IPS-18c (cell line): ENCODE measurements at regions not wholly inside any gene's neighbourhood (a gene's known extent, or its start where the extent isn't known, plus 50 kb on each side); places are given as distances from the start of the nearest gene placed in this dataset.

ENCODE experiments used
- H3K4me3 ChIP-seq: 2 replicates; pipeline ENCODE4 v1.7.0; 2013; ENCODE audit warnings: low read depth, mild to moderate bottlenecking, low read length, moderate library complexity; ENCODE audit not compliant: insufficient read depth
- H3K9me3 ChIP-seq: one replicate; pipeline ENCODE4 v1.6.1; 2013; ENCODE audit warnings: mild to moderate bottlenecking, low read length, moderate library complexity; ENCODE audit not compliant: control insufficient read depth, insufficient read depth

DNA sequence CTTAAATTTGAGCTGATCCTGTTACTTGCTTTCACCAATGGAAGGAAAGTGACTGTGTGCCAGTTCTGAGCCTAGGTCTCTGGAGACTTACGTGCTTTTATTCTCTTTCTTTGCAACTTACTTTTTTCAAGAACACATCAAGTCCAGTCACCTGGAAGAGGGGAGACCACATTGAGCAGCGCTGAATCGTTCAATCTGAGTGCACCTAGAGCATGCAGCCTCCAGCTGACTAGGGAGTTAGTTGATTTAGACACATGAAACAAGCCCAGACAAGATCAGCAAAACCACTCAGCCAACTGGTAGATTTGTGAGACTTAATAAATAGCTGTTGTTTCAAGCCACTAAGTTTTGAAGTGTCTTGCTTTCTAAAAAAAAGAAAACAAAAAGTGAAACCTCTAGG, 1014.8 kb upstream of the FBXO33 start:
- H3K4me3 ChIP-seq = no peak overlapping the region
- no peaks in the 10 kb centered on the region for H3K9me3 ChIP-seq

DNA sequence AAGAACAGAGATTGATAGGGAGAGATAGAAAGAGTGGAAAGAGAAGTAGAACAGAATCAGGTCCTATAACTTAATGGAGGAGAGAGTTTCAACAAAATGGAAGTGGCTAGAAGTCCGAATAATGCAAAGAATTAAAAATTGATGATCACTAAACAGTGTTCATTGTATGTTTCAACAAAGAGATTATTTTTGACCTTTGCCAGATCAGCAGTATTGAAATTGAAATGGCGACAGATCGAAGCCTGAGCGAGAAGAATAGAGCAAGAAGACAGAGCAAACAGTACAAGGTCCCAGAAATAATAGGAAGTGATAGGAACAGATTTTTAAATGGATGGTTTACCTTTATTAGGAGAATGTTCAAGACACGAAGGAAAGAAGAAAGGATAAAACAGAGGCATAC, 1012.8 kb upstream of the FBXO33 start:
- no peak overlapping the region for H3K4me3 ChIP-seq
- peaks cover 2% of the 10 kb centered on the region for H3K9me3 ChIP-seq

DNA sequence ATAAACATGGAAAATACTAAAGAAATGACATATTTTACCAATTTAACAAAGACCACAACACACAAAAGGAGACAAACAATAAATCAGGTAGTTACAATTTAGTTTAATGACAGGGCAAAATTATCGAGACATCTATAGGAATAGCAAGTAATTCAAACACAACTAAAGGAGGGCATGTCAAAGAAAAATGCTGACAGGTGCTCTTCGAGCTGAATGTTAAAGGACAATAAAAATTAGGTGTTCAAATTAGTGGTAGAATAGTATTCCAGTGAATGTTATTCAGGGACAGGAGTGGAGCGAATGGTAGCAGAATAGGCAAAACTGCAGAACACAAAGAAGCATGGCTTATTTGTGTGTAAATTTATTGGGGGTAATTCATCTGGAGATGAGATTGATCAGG, 1004.3 kb upstream of the FBXO33 start:
- no peak overlapping the region for H3K4me3 ChIP-seq
- H3K9me3 ChIP-seq = peaks cover 2% of the 10 kb centered on the region

DNA sequence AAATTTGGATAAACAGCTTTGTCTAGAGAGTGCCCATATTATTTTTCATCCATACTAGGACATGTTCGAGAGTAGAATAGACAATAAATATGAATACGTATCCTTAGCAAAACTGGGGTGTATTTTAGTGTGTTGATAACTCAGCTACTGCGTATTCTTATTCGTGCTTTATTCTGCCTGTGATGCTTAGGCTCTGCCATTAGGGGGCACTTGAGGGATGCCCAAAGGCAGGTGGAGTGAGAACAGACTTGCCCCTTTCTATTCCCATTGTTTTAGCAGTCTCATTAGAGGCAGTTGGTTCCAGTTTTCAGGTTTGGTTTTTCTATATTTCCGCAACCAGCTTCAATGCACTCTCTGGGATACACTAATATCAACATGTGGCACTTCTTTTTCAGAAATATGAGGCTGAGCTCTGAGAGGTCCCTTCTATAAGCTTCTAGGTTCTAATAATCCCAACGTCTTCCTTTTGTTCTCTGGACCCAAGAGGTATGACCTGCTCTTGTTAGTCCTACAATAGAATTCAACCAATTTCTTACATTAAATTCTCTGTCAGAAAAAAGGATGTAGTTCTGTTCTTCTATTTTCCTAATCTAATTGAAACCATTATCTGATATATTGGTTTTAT, 985.7 kb upstream of the FBXO33 start:
- Histone ChIP-seq H3K9me3 (no peaks in the 10 kb centered on the region), H3K4me3 (no peak overlapping the region)

DNA sequence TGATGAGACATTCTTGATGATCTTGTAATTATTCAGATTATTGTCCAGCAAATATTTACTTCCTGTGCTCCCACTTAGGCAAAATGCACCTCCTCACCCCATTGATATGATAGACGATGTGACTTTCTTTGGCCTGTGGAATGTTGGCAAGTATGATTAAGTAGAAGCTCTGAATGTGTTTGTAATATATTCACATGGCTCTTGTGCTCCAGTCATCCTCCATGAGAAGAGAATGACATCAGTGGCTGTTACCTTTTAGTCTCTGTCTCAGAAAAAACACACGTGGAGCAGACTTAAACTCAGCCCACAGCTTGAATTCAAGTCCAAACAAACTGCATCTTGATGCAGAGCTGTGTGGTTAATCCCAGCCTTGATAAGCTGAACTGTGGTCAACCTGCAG, 984.3 kb upstream of the FBXO33 start:
- H3K4me3 ChIP-seq = no peak overlapping the region
- no peaks in the 10 kb centered on the region for H3K9me3 ChIP-seq

DNA sequence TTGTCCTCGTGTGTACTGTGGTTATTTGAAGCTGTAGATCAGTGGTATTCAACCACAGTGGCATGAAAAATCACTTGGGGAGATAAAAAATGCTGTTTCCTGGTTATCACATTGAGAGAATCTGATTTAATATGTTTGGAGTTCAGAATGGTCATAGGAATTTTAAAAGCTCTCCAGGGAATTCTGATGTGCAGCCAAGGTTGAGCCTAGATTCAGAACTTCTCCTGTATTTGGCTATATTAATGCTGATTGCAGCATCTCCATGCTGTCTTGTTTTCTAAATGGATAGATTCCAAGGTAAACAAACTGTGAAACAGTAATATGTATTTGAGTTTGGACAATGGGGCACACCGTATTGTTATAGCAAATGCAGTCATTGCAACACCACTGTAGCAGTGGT, 982.2 kb upstream of the FBXO33 start:
- Histone ChIP-seq H3K4me3 (no peak overlapping the region), H3K9me3 (no peaks in the 10 kb centered on the region)

DNA sequence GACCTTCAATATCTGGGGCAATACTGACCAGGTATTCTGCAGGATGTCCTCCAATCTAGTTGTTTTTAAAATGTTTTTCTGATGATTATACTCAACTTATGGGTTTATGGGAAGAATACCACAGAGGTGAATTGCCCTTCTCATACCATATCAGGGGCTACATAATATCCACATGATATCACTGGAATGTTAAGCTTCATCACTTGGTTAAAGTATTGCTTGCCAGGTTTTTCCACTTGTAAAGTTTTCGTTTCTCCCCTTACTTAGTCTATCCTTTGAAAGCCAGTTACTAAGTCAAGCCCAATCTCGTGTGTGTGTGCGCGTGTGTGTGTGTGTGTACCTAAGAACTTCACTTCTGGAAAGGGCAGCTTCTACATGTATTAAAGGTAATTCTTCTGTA, 980.9 kb upstream of the FBXO33 start:
- Histone ChIP-seq H3K9me3 (no peaks in the 10 kb centered on the region), H3K4me3 (no peak overlapping the region)

DNA sequence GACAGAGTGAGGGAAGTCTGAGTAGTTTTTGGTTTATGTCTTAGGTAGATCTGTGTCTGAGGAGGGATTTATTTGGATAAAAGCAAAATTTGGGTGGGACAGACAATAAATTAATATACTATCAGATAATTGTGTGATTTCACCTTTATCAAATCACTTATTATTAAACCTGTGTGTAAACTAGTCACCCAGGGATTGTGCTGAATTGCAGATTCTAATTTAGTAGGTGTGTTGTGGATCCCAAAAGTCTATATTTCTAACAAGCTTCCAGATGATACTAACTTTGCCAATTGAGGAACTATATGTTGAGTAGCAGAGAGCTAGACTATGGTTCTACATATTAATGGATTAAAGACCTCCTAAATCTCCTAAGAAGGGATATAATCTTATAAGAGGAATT, 978.5 kb upstream of the FBXO33 start:
- H3K9me3 ChIP-seq = peaks cover 4% of the 10 kb centered on the region
- no peak overlapping the region for H3K4me3 ChIP-seq

DNA sequence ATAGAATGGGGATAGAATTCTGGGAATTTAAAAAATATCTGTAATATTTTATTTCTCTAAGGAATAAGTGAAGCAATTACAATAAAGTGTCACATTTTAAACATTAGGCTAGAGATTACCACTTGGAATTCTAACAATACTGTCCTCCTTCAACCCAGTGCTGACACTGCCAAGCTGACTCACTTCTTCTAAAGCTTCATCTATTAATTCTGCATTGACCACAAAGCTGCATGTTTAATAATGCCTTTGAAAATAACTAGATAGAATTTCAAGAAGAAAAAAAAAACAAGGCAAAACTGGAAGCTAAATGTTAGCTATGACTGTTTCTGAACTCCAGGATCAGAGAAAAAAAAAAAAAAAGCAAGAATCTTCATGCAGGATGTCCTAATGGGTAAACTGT, 970.7 kb upstream of the FBXO33 start:
- H3K4me3 ChIP-seq = no peak overlapping the region
- peaks cover 4% of the 10 kb centered on the region for H3K9me3 ChIP-seq

DNA sequence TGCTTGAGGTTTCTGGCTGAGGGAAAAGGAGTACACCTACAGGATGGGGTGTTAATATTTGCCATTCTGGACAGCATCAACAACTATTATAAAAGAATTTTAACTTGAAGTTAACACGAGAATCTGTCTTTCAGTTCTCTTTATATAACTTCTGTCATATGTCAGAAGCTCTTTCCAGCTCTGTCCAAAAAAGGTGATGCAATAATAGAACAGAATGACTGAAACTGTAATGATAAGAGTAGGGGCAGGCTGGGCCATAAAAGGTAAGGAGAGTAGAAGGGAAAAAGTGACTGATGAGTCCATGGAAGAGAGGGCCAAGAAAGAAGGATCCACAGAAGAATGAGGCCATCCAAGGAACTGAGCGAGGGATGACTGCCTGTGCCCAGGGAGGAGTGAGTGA, 966.7 kb upstream of the FBXO33 start:
- H3K9me3 ChIP-seq = no peaks in the 10 kb centered on the region
- no peak overlapping the region for H3K4me3 ChIP-seq

DNA sequence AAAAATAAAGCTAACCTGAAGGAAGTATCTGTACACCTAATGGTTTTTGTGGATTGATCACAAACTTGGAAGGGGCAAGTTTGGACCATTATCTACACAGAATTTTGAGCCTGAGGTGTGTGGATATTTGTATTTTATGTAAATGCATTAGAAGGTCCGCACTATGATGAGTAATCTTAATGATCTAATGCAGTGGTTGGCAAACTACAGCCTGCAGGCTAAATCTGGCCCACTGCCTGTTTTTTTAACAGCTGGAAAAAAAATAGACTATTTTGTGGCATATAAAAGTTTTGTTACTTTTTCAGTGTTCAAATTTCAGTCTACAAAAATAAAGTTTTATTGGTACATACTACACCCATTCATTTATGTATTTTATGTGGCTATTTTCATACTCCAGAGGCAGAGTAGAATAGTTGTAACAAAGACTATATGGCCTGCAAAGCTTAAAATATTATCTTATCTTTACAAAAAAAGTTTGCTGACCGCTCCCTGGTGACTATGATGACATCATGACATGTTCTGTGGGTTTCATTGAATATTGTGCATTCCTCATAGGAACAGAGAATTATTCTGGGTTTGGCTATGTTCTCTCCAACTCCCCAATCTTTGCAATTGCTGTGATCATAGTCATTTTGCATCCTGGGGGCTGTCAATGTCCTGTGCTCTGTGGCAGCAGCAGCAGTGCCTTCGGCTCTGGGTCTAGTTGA, 962.6 kb upstream of the FBXO33 start:
- no peaks in the 10 kb centered on the region for H3K9me3 ChIP-seq
- no peak overlapping the region for H3K4me3 ChIP-seq

DNA sequence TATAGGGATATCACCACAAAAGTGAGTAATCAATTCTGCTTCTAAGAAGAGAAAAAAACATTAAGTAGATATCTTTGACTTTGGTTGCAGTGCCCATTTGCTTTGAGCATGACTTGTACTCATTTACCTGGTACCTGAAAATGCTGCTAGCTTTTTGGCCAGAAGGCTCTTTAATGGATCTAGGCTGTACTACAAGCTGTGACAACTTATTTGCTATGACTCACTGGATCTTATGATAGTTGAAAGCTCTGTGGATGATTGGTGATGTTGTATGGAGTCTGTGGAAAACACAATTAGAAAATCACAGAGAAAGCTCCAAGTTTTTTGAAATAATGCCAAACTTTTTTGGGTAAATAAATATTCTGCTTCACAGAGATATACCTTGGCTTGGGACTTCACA, 960.9 kb upstream of the FBXO33 start:
- no peaks in the 10 kb centered on the region for H3K9me3 ChIP-seq
- H3K4me3 ChIP-seq = no peak overlapping the region

DNA sequence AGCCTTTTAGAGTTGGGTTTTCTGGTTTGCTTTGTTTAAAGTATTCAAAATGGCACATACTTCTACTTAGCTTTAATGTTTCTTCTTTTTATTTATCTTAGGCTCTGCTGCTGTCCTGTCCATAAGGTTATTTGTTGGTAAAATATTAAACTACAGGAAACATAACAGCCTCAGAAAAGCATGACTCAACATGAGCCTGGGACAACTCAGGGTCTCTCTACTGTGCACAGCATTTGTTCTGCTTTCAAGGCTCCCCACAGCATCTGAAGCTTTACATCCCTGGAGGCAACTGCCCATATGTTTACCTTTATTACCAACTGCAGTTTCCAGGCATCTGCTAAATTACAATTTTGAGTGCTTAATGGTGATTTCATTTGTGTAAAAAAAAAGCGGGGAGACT, 954.2 kb upstream of the FBXO33 start:
- Histone ChIP-seq H3K4me3 (no peak overlapping the region), H3K9me3 (no peaks in the 10 kb centered on the region)

DNA sequence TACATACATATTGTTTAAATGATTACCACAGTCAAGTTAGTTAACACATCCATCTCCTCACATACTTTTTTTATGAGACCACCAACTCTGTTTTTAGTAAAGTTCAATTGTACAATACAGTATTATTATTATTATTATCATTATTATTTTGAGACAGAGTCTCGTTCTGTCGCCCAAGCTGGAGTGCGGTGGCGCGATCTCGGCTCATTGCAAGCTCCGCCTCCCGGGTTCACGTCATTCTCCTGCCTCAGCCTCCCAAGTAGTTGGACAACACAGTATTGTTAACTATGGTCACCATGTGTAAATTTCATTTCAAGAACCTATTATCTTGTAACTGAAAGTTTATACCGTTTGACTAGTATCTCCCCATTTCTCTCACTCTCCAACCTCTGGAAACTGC, 942.0 kb upstream of the FBXO33 start:
- Histone ChIP-seq H3K4me3 (no peak overlapping the region), H3K9me3 (no peaks in the 10 kb centered on the region)

DNA sequence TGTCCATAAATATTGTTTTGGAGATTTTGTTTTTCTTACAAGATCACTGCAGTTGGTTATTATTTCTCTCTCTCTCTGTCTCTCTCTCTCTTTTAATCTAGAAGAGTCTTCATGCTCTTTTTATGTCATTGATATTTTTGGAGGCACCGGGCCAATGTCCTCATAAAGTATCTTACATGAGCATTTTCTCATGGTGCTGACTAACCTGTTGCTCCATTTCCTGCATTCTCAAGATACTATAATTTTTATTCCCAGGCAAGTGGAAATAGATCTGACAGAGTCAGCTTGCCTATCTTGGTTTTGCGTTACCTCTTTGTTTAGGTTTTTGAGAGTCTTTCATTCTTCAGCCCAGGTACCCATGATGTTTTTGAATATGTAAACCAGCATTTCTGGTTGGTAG, 938.8 kb upstream of the FBXO33 start:
- H3K4me3 ChIP-seq = no peak overlapping the region
- H3K9me3 ChIP-seq = no peaks in the 10 kb centered on the region

DNA sequence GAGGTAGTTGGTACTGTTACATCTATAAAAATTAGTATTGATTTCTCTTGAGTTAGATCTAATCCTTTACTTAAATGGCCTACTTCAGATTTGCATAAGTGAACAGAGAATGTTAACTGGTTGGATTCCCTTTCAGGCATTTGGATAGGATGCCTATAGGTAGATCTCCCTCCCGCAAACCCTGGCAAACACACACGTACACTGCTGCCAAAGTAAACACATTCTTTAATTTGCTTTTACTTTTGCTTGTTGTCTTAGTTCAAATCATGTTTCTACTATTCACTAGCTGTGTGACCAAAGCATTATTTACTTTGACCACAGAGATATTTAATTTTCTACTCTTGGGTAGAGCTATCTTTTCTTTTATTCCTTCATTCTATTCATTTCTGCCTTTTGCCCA, 936.1 kb upstream of the FBXO33 start:
- Histone ChIP-seq H3K4me3 (no peak overlapping the region), H3K9me3 (no peaks in the 10 kb centered on the region)

DNA sequence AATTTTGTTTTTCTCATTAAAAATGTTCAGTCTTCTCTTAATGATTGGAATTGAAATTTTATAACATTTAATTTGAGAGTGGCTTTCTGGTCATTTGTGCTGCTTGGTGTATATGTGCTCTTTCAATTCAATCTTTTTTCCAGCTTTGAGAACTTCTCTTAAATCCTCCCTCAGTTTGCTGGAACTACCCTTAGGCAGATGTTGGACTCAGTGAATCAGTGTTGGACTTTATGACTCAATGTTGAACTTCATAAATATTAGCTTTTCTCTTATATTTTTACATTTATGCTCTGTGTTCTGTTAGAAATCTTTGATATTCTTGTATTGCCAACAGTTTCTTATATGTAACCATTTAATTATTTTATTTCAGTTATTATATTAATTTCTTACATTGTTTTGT, 935.5 kb upstream of the FBXO33 start:
- no peaks in the 10 kb centered on the region for H3K9me3 ChIP-seq
- no peak overlapping the region for H3K4me3 ChIP-seq

DNA sequence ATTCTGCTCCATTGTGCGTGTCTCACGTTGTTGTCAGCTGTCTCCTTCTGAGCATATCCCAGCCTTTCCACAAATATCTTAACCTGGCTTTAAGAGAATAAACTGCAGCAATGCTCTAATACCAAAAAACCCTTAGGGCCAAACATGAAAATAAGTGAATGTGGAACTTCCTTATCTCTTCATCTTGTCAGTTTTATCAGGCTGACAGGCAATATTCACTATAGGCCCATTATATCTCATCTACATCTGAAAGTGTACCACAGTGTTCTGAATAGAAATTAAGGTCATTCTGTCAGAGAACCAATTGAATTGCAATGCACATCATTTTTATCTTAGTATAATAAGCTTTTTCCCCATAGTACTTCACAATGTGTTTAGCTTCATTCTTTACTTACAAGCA, 933.1 kb upstream of the FBXO33 start:
- no peak overlapping the region for H3K4me3 ChIP-seq
- H3K9me3 ChIP-seq = no peaks in the 10 kb centered on the region

DNA sequence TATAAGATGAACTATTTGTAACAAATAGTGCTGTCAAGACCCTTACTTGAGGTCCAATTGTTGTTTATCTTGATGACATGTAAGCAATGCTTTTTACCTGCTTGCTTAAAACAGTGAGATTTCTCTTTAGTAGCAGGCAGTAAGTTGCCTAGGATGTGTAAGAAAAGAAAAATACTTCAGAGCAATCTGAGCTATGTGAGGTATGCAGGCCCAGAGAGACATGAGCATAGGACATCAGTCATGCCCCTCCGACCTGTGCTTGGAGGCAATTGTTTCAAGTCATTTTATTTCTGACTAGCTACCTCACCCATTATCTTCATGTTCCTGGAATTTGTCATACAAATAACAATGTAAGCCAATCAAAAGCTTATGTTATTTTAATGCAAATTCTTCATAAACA, 930.6 kb upstream of the FBXO33 start:
- H3K4me3 ChIP-seq = no peak overlapping the region
- H3K9me3 ChIP-seq = peaks cover 5% of the 10 kb centered on the region
